H1 (cell line): ENCODE measurements at regions not wholly inside any gene's neighbourhood (a gene's known extent, or its start where the extent isn't known, plus 50 kb on each side); places are given as distances from the start of the nearest gene placed in this dataset.

Experiments
- CTCF ChIA-PET: fragments of 300-600 bp; sonication (Branson Sonifier 250); formaldehyde crosslinking; loops from one replicate; lab custom pipeline; 2021; ENCODE audit not compliant: partially characterized antibody; lab: Charles Lee
- POLR2A ChIA-PET: fragments of 300-600 bp; sonication (Branson Sonifier 250); formaldehyde crosslinking; loops from one replicate; lab custom pipeline; 2021; ENCODE audit warnings: inconsistent platforms; ENCODE audit not compliant: partially characterized antibody; lab: Charles Lee
- DNase-seq, 2 experiments: peaks; one replicate each; pipeline versions ENCODE4 v3.0.0 to v3.0.0-alpha.2; 2010 to 2022; ENCODE audit warnings: low spot score in 2 of 2, low read depth in 1 of 2, mixed read lengths in 1 of 2
- FAIRE-seq: peaks from 2 replicates; lab custom pipeline; 2011; peaks lifted over from hg19 to GRCh38; lab: Jason Lieb, UNC
- H2AFZ ChIP-seq: 2 replicates; pipeline ENCODE4 v1.8.1; 2012; ENCODE audit warnings: low read length, inconsistent platforms
- H2AK5ac ChIP-seq: 2 replicates; pipeline ENCODE4 v1.6.1; 2013; ENCODE audit warnings: low read depth, low read length
- H2BK120ac ChIP-seq: replicated peaks from 2 replicates; pipeline ENCODE3; 2013; ENCODE audit warnings: low read depth, low read length, inconsistent platforms
- H2BK12ac ChIP-seq: 2 replicates; pipeline ENCODE4 v1.6.1; 2013; ENCODE audit warnings: low read depth, low read length
- H2BK15ac ChIP-seq: 2 replicates; pipeline ENCODE4 v1.6.1; 2013; ENCODE audit warnings: low read length
- H2BK20ac ChIP-seq: 2 replicates; pipeline ENCODE4 v1.6.1; 2013; ENCODE audit warnings: low read length
- H2BK5ac ChIP-seq: 2 replicates; pipeline ENCODE4 v1.6.1; 2013; ENCODE audit warnings: low read depth, low read length
- H3K14ac ChIP-seq: 2 replicates; pipeline ENCODE4 v1.6.1; 2013; ENCODE audit warnings: inconsistent platforms; ENCODE audit not compliant: insufficient read length
- H3K18ac ChIP-seq: 2 replicates; pipeline ENCODE4 v1.6.1; 2013; ENCODE audit warnings: low read length; ENCODE audit errors: extremely low read depth
- H3K23ac ChIP-seq: 2 replicates; pipeline ENCODE4 v1.6.1; 2013; ENCODE audit warnings: inconsistent platforms; ENCODE audit not compliant: insufficient read length
- H3K23me2 ChIP-seq: 2 replicates; pipeline ENCODE4 v1.6.1; 2013; ENCODE audit warnings: low read depth, low read length
- H3K27ac ChIP-seq: 2 replicates; pipeline ENCODE4 v1.6.1; 2011; ENCODE audit warnings: low read depth, low read length, inconsistent platforms
- H3K27me3 ChIP-seq, 4 experiments: replicated peaks in 1 of 4; 1 replicate in 1 of 4; 2 replicates in 3 of 4; pipeline versions ENCODE4 v1.6.1 to v1.8.1; 2011 to 2013; ENCODE audit warnings: low read length in 3 of 4, mild to moderate bottlenecking in 3 of 4, inconsistent platforms in 2 of 4, mixed read lengths in 2 of 4, moderate library complexity in 1 of 4; ENCODE audit not compliant: control insufficient read depth in 3 of 4, insufficient read depth in 3 of 4; ENCODE audit errors: extremely low read depth in 1 of 4
- H3K36me3 ChIP-seq, 4 experiments: 2 replicates each; pipeline versions ENCODE4 v1.6.1 to v1.8.1; 2011 to 2013; ENCODE audit warnings: mild to moderate bottlenecking in 4 of 4, low read length in 3 of 4, moderate library complexity in 2 of 4, control low read depth in 1 of 4, inconsistent platforms in 1 of 4; ENCODE audit not compliant: insufficient read depth in 4 of 4, control insufficient read depth in 2 of 4
- H3K4ac ChIP-seq: replicated peaks from 2 replicates; pipeline ENCODE3; 2013; ENCODE audit warnings: low read length, low read depth, mixed read lengths, inconsistent platforms; ENCODE audit not compliant: insufficient read length
- H3K4me1 ChIP-seq, 4 experiments: replicated peaks in 1 of 4; 1 replicate in 1 of 4; 2 replicates in 3 of 4; pipeline versions ENCODE4 v1.6.1 to v1.8.1; 2011 to 2013; ENCODE audit warnings: low read length in 3 of 4, inconsistent platforms in 2 of 4, mixed read lengths in 1 of 4; ENCODE audit not compliant: insufficient read depth in 4 of 4, control insufficient read depth in 3 of 4
- H3K4me2 ChIP-seq, 2 experiments: 2 replicates each; pipeline versions ENCODE4 v1.6.1 to v1.8.1; 2011 to 2013; ENCODE audit warnings: low read depth in 2 of 2, low read length in 2 of 2, control low read depth in 1 of 2, inconsistent platforms in 1 of 2, mild to moderate bottlenecking in 1 of 2; ENCODE audit not compliant: insufficient read depth in 1 of 2
- H3K4me3 ChIP-seq, 4 experiments: fragments of 200-600, 300-600 bp in 1 of 4; sonication (generic), shearing (Covaris generic), sonication (Bioruptor Twin) in 1 of 4; 2 replicates each; pipeline versions ENCODE4 v1.5.1 to v1.8.1; 2011 to 2016; ENCODE audit warnings: low read length in 4 of 4, low read depth in 3 of 4, control low read depth in 2 of 4, inconsistent platforms in 2 of 4, mild to moderate bottlenecking in 2 of 4, mixed read lengths in 1 of 4, moderate library complexity in 1 of 4; ENCODE audit not compliant: insufficient read depth in 2 of 4; ENCODE audit errors: extremely low read depth in 1 of 4
- H3K56ac ChIP-seq: replicated peaks from 2 replicates; pipeline ENCODE3; 2013; ENCODE audit warnings: low read depth, mild to moderate bottlenecking, mixed read lengths, low read length, inconsistent platforms; ENCODE audit not compliant: insufficient read length
- H3K79me1 ChIP-seq: 2 replicates; pipeline ENCODE4 v1.6.1; 2013; ENCODE audit warnings: low read depth, low read length, control low read depth
- H3K79me2 ChIP-seq, 2 experiments: 2 replicates each; pipeline versions ENCODE4 v1.6.1 to v1.8.1; 2012 to 2013; ENCODE audit warnings: low read length in 2 of 2, mild to moderate bottlenecking in 2 of 2, inconsistent platforms in 1 of 2; ENCODE audit not compliant: insufficient read depth in 2 of 2, control insufficient read depth in 1 of 2
- H3K9ac ChIP-seq, 4 experiments: replicated peaks in 1 of 4; 1 replicate in 1 of 4; 2 replicates in 3 of 4; pipeline versions ENCODE4 v1.6.1 to v1.8.1; 2011 to 2013; ENCODE audit warnings: low read depth in 3 of 4, low read length in 3 of 4, control low read depth in 2 of 4, mild to moderate bottlenecking in 2 of 4, moderate library complexity in 2 of 4, inconsistent platforms in 1 of 4; ENCODE audit errors: extremely low read depth in 1 of 4
- H3K9me3 ChIP-seq, 2 experiments: 2 replicates each; pipeline versions ENCODE4 v1.6.1 to v1.8.1; 2012 to 2013; ENCODE audit warnings: mild to moderate bottlenecking in 2 of 2, moderate library complexity in 2 of 2, control low read depth in 1 of 2, inconsistent platforms in 1 of 2, low read depth in 1 of 2, low read length in 1 of 2, mixed read lengths in 1 of 2; ENCODE audit not compliant: insufficient read depth in 2 of 2
- H4K20me1 ChIP-seq, 2 experiments: replicated peaks in 1 of 2; 2 replicates each; pipeline versions ENCODE3 to v1.8.1; 2011 to 2013; ENCODE audit warnings: inconsistent platforms in 2 of 2, low read length in 2 of 2, mild to moderate bottlenecking in 1 of 2; ENCODE audit not compliant: insufficient read depth in 2 of 2, control insufficient read depth in 1 of 2
- H4K5ac ChIP-seq: 2 replicates; pipeline ENCODE4 v1.6.1; 2013; ENCODE audit warnings: low read length, low read depth, mixed read lengths, inconsistent platforms; ENCODE audit not compliant: insufficient read length
- H4K8ac ChIP-seq: 2 replicates; pipeline ENCODE4 v1.8.0; 2013; ENCODE audit warnings: mild to moderate bottlenecking, moderate library complexity, low read length, inconsistent platforms; ENCODE audit not compliant: insufficient read depth; ENCODE audit errors: extremely low read depth
- H4K91ac ChIP-seq: replicated peaks from 2 replicates; pipeline ENCODE3; 2013; ENCODE audit warnings: low read length, mixed read lengths, inconsistent platforms; ENCODE audit not compliant: insufficient read length
- ASH2L ChIP-seq: fragments of 200-600, 300-600 bp; sonication (generic); IDR thresholded peaks from one replicate; pipeline ENCODE4 v1.7.1; 2017; ENCODE audit warnings: low read length
- BCL11A ChIP-seq, 2 experiments: IDR thresholded peaks; one replicate each; pipeline ENCODE4 v1.6.1; 2011; ENCODE audit warnings: low read depth in 2 of 2, low read length in 2 of 2, mild to moderate bottlenecking in 2 of 2
- CBX5 ChIP-seq: fragments of 300-800, 300-1000 bp; sonication (generic); IDR thresholded peaks from 2 replicates; pipeline ENCODE4 v1.7.1; 2016; ENCODE audit warnings: antibody characterized with exemption, low read length, low read depth
- EP300 ChIP-seq, 2 experiments: IDR thresholded peaks; 1 replicate in 1 of 2; 2 replicates in 1 of 2; pipeline ENCODE4 v1.6.1; 2011 to 2012; ENCODE audit warnings: low read depth in 2 of 2, low read length in 2 of 2, mild to moderate bottlenecking in 2 of 2, borderline replicate concordance in 1 of 2, inconsistent platforms in 1 of 2, moderate library complexity in 1 of 2
- FOSL1 ChIP-seq: IDR thresholded peaks from 2 replicates; pipeline ENCODE4 v1.6.1; 2011; ENCODE audit warnings: mild to moderate bottlenecking, low read depth, low read length, moderate library complexity; ENCODE audit not compliant: insufficient read depth
- MAFK ChIP-seq: IDR thresholded peaks from 2 replicates; pipeline ENCODE4 v1.6.1; 2012; ENCODE audit warnings: low read depth, mild to moderate bottlenecking, improper control_type of control experiment, low read length
- POLR2AphosphoS5 ChIP-seq: IDR thresholded peaks from 2 replicates; pipeline ENCODE4 v1.6.1; 2011; ENCODE audit warnings: low read depth, low read length
- SIX5 ChIP-seq: IDR thresholded peaks from 2 replicates; pipeline ENCODE4 v1.6.1; 2011; ENCODE audit warnings: mild to moderate bottlenecking, low read depth, low read length
- SP2 ChIP-seq: IDR thresholded peaks from 2 replicates; pipeline ENCODE4 v1.6.1; 2012; ENCODE audit warnings: mild to moderate bottlenecking, low read length, inconsistent platforms
- SP4 ChIP-seq: IDR thresholded peaks from 2 replicates; pipeline ENCODE4 v1.6.1; 2012; ENCODE audit warnings: low read length, inconsistent platforms
- TCF12 ChIP-seq: IDR thresholded peaks from 2 replicates; pipeline ENCODE4 v1.6.1; 2011; ENCODE audit warnings: low read depth, mild to moderate bottlenecking, low read length
- TF ChIP-seq, protein P1 (sequence below): IDR thresholded peaks from 2 replicates; pipeline ENCODE4 v1.6.1; 2012; ENCODE audit warnings: low read length, inconsistent platforms

DNA sequence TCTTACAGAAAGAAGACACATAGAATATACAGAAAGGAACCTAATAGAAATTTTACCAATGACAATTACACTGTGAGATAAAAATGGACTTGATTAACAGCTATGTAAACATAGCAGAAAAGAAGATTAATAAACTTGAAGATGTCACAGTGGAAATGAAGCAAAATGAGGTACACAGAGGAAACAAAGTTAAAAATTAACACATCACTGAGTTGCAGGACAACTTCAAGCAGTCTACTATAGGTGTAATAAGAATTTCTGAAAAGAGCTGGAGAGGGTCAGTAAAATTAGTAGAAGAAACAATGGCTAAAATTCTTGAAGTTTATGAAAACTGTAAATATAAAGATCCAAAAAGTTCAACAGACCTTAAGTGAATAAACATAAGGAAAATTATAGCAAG, 738.7 kb downstream of the C12orf50 start:
- H4K20me1 ChIP-seq: no peaks in the 10 kb centered on the region
- CTCF ChIA-PET: no interaction called here
- H2BK20ac ChIP-seq: no peak overlapping the region
- H3K56ac ChIP-seq: no peak overlapping the region
- H3K27ac ChIP-seq: no peak overlapping the region
- H2BK12ac ChIP-seq: no peak overlapping the region
- no peak overlapping the region for H2BK15ac ChIP-seq
- H3K9ac ChIP-seq: no peak overlapping the region
- no peaks in the 10 kb centered on the region for H3K4me1 ChIP-seq
- TF ChIP-seq EP300 (IDR thresholded peaks at IDR 0.05; ENCODE audit: borderline replicate concordance in 1 of 2, low read depth in 2 of 2, low read length in 2 of 2): no peak
- no peak for TF ChIP-seq TCF12
- TF ChIP-seq BCL11A (IDR thresholded peaks at IDR 0.05; ENCODE audit: low read depth in 2 of 2, low read length in 2 of 2): no peak
- TF ChIP-seq POLR2AphosphoS5: no peak
- no peak for TF ChIP-seq CBX5
- TF ChIP-seq SIX5: no peak
- no peak for TF ChIP-seq ASH2L
- TF ChIP-seq SP4: no peak
- TF ChIP-seq MAFK: no peak
- no peak for TF ChIP-seq SP2
- TF ChIP-seq FOSL1: no peak
- TF ChIP-seq, protein P1, sequence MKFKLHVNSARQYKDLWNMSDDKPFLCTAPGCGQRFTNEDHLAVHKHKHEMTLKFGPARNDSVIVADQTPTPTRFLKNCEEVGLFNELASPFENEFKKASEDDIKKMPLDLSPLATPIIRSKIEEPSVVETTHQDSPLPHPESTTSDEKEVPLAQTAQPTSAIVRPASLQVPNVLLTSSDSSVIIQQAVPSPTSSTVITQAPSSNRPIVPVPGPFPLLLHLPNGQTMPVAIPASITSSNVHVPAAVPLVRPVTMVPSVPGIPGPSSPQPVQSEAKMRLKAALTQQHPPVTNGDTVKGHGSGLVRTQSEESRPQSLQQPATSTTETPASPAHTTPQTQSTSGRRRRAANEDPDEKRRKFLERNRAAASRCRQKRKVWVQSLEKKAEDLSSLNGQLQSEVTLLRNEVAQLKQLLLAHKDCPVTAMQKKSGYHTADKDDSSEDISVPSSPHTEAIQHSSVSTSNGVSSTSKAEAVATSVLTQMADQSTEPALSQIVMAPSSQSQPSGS: no peak
- TF ChIP-seq, all 59 proteins: peak for 0
- no peak overlapping the region for H2AK5ac ChIP-seq
- no peak overlapping the region for H4K8ac ChIP-seq
- no peaks in the 10 kb centered on the region for H3K36me3 ChIP-seq
- no peak overlapping the region for H3K23ac ChIP-seq
- H2BK120ac ChIP-seq: no peak overlapping the region
- POLR2A ChIA-PET: no interaction called here
- H3K27me3 ChIP-seq: no peaks in the 10 kb centered on the region
- no peak overlapping the region for H4K5ac ChIP-seq
- no peak overlapping the region for H3K4ac ChIP-seq
- H3K14ac ChIP-seq: no peak overlapping the region
- peaks cover 0 to 4% of the 10 kb centered on the region in 2 experiments; a peak in 2 of 4 replicates for H3K9me3 ChIP-seq
- H3K18ac ChIP-seq: no peak overlapping the region
- FAIRE-seq (no peak), DNase-seq (no peak)
- H3K79me1 ChIP-seq: no peaks in the 10 kb centered on the region
- H2BK5ac ChIP-seq: no peak overlapping the region
- H3K4me2 ChIP-seq: no peak overlapping the region
- H2AFZ ChIP-seq: no peak overlapping the region
- no peak overlapping the region for H4K91ac ChIP-seq
- no peak overlapping the region for H3K4me3 ChIP-seq
- no peaks in the 10 kb centered on the region for H3K79me2 ChIP-seq
- no peaks in the 10 kb centered on the region for H3K23me2 ChIP-seq
